ENCODE measurements at regions not wholly inside any gene's neighbourhood (a gene's known extent, or its start where the extent isn't known, plus 50 kb on each side); places are given as distances from the start of the nearest gene placed in this dataset.

GRCh38 chr21:43320526-43320925 is 106.4 kb downstream of the SIK1 start:
- TF ChIP-seq GATA2 (IDR thresholded peaks at IDR 0.05; ENCODE audit: low read depth, low read length) (no peak), GATA3 (IDR thresholded peaks at IDR 0.05; ENCODE audit: low read depth, low read length) (no peak)
